AG09309 (cell line): ENCODE measurements at regions not wholly inside any gene's neighbourhood (a gene's known extent, or its start where the extent isn't known, plus 50 kb on each side); places are given as distances from the start of the nearest gene placed in this dataset.

Experiments used
- DNase-seq: peaks from one replicate; pipeline ENCODE4 v3.0.0-alpha.2; 2010; ENCODE audit warnings: low read depth
- H3K4me3 ChIP-seq: 2 replicates; pipeline ENCODE4 v1.5.1; 2011; ENCODE audit warnings: mild to moderate bottlenecking, low read depth, low read length, moderate library complexity; ENCODE audit not compliant: control insufficient read depth
- CTCF ChIP-seq: IDR thresholded peaks from 2 replicates; pipeline ENCODE4 v1.5.1; 2011; ENCODE audit warnings: mild to moderate bottlenecking, low read depth, low read length, inconsistent platforms; ENCODE audit not compliant: insufficient read depth, control insufficient read depth; ENCODE audit errors: missing control alignments

GRCh38 chr13:65670014-65670625 is 1560.0 kb downstream of the PCDH9 start:
- no peak for DNase-seq
- no peak overlapping the region for H3K4me3 ChIP-seq
- no peak for TF ChIP-seq CTCF

GRCh38 chr13:65660731-65661130 is 1569.4 kb downstream of the PCDH9 start:
- TF ChIP-seq CTCF, result no peak
- DNase-seq, result no peak
- no peak overlapping the region for H3K4me3 ChIP-seq

- peak; percentile 54 for TF ChIP-seq CTCF
- no peak overlapping the region for H3K4me3 ChIP-seq
- no peak for DNase-seq
Measured at GRCh38 chr13:65656740-65657329, 1573.3 kb downstream of the PCDH9 start.

GRCh38 chr13:65653613-65654012 is 1576.5 kb downstream of the PCDH9 start:
- DNase-seq, result no peak
- TF ChIP-seq CTCF, result no peak
- no peak overlapping the region for H3K4me3 ChIP-seq

- DNase-seq, result no peak
- no peak for TF ChIP-seq CTCF
Measured at GRCh38 chr13:65650321-65650720, 1579.8 kb downstream of the PCDH9 start.

GRCh38 chr13:65642996-65643395 is 1587.1 kb downstream of the PCDH9 start:
- TF ChIP-seq CTCF, result no peak
- no peak overlapping the region for H3K4me3 ChIP-seq
- DNase-seq, result no peak

More at GRCh38 chr13:65650321-65650720, 1579.8 kb downstream of the PCDH9 start:
- H3K4me3 ChIP-seq, result no peak overlapping the region
